Stimulated activated CD8-positive, alpha-beta memory T cell treated with anti-CD3 and anti-CD28 coated beads, Interleukin-4, amount 100 ng/mL, for 24 hours (primary cell): ENCODE measurements at regions not wholly inside any gene's neighbourhood (a gene's known extent, or its start where the extent isn't known, plus 50 kb on each side); places are given as distances from the start of the nearest gene placed in this dataset.
"Not testable (repeated sequence)": the region's sequence is repeated elsewhere in the genome, so short reads cannot be mapped to it uniquely, and the experiment has no call there.

Experiments
- DNase-seq: peaks from one replicate; pipeline ENCODE4 v3.0.0-alpha.2; 2020; ENCODE audit warnings: low read depth

DNA sequence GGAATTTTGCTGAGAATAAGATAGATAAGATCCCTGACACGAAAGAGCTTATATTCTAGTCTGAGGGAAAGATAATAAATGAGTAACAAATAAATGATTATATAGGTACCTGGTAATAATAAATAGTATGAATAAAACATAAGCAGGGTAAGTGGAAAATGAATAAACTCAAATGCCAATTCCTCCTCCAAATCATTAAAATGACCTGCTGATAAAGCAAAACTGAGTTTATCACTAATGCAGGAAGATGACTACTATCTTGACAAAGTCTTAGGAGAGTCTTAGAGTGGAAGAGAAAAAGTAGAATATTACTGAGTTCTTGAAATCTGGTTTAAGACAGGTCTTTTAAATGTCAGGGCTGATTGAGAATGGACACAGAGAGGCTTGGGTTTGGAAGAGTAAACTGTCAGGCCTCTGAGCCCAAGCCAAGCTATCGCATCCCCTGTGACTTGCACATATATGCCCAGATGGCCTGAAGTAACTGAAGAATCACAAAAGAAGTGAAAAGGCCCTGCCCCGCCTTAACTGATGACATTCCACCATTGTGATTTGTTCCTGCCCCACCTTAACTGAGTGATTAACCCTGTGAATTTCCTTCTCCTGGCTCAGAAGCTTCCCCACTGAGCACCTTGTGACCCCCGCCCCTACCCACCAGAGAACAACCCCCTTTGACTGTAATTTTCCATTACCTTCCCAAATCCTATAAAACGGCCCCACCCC, 637.8 kb downstream of the UTRN start:
- DNase-seq: not testable (repeated sequence)

GRCh38 chr6:144923491-144923787, 638.3 kb downstream of the UTRN start:
- DNase-seq: not testable (repeated sequence)

- DNase-seq: no peak
These were observed 643.7 kb downstream of the UTRN start for GRCh38 chr6:144928847-144929246.

GRCh38 chr6:144929262-144929661, 644.1 kb downstream of the UTRN start:
- no peak for DNase-seq

DNA sequence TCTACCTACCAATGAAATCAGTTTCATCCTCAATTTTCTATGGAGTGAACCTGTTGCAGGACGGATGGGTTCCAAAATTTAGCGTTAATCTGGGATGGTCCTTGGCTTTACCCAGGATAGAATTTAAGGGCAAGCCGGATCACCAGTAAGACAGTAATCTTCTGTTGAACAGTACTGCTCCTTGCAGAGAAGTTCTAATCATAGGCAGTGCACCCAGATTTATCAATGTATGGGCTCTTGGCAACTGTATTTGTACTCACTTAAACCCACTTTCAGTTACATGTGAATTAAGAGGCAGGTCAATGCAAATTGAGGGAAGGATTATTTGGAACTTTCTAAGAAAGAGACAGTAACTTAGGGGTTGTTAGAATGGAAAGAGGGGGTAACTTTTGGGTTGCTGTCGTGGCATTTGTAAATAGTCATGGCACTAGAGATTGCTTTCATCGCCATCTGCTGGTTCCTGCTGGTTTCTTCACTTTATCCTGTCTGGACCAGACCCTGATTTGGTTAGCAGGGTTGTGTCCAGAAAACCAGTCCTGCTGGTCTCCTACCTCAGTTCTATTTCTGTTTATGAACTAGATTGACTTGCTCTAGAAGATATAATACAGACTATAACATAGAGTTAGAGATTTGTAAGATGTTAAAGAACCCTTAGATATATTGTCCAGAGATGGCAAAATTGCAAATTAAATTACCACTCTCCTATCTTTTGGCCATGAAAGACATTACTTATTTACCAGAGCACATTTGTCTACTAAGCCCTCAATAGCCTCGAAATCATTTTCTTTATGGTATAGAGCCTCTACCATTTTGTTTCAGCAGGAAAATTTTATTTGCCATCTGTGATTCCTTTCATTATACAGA, 646.3 kb downstream of the UTRN start:
- no peak for DNase-seq

DNA sequence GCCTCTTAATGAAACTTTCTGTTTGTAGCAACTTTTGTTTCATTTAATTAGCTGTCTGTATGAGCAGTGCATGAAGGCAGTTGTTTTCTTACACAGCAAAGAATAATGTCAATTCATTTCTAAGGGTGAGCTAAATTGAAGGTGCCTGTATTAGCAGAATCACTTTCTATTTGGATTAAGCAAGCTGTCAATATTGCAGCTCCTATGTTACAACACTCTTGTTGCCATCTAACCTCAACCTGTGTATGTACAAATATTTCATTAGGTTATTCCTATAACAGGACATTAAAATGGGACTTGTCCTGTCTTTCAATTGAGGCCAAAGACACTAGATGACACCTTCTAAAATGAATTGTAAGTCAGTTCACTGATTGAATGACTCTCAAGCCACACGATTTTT, 647.5 kb downstream of the UTRN start:
- no peak for DNase-seq

DNA sequence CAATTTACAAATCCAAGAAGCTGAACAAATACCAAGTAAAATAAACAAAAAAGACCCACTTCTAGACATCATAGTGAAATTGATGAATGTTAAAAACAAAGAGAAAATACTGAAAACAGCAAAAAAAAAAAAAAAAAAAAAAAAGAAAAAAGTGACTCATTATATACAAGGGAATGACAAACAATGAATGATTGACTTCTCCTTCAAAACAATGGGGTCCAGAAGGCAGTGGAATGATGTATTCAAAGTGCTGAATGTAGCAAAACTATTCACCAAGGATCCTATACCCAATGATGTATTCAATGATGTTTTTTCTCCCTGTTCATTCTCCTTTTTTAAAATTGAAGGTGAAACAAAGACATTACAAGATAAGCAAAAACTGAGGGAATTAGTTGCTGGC, 650.0 kb downstream of the UTRN start:
- DNase-seq: no peak

GRCh38 chr6:144935661-144936060, 650.5 kb downstream of the UTRN start:
- no peak for DNase-seq

- no peak for DNase-seq
These were observed 651.6 kb downstream of the UTRN start for GRCh38 chr6:144936764-144937163.

DNA sequence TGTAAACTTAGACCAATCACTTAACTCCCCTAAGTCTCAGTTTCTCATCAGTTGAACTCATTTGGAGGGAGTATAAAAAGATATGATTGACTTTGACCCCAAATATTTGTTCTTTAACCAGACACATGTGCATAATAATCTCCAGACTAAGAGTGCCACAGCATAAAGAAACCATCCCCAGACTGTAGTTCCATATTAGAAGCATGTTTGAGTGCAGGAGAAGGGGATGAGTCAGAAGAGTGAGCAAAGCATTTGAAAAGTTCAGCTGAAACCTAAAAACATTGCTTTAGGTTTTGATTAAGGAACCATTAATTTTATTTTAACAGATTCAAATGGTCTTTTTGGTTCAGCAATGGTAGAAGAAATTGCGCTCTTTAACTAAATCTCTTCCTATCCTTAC, 654.8 kb downstream of the UTRN start:
- DNase-seq: no peak

- no peak for DNase-seq
These were observed 659.0 kb downstream of the UTRN start for GRCh38 chr6:144944106-144944505.

DNA sequence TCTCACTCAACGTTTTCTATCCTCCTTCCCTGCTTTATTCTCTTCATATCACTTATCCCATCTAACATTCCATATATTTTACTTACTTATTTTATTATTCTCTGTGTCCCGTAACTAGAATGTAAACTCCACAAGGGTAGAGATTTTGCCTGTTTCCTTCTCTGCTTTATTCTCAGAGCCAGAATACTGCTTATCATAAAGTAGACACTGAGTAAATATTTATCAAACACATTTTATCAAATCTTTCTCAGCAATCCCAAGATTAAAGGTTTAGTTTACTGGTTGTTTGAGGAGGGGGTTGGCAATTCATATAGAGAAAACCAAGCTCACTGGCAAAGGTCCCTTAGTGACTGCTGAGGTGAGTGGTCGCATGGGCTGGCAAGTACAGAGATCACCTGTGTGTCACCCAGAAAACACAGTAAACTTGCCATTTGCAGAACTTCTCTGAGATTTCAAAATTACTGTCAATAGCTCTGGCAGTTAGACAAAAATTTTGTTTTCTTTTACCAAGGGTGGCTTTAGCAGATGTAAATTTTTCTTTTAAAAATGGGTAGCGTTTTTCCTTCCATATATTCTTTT, 662.4 kb downstream of the UTRN start:
- no peak for DNase-seq

- DNase-seq: no peak
These were observed 666.7 kb downstream of the UTRN start for GRCh38 chr6:144951730-144952437.

DNA sequence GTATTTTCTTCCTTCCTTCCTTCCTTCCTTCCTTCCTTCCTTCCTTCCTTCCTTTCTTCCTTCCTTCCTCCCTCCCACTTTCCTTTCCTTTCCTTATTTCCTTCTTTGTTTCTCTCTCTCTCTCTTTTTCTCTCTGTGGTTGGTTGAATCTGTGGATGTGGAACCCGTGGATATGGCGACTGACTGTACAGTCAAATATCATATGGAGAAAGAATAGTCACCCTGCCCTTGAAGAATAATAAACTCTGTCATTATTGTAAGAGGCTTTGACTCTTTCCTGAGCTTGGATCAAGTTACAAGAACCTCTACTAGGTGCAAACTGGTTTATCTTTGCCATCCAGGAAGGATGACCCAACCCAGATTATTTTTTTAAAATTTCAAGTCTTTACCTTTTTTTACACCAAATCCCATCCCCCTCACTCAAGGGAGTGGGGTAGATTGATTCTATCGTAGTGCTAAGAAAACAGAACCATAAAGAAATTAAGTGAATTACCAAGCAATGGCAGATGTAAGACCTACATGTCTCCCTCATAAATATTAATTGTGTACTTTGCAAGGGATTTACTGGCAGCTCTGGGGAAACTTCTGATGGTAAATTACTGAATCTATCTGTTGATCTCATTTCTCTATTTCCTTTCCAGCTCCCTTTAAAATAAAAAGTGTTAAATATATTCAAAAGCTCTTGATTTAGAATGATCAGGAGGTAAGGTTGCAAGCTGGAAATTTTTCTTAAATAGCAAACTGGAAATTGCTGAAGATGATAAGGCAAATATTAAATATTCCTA, 667.5 kb downstream of the UTRN start:
- no peak for DNase-seq

- DNase-seq: no peak
These were observed 668.6 kb downstream of the UTRN start for GRCh38 chr6:144953552-144954240.

DNA sequence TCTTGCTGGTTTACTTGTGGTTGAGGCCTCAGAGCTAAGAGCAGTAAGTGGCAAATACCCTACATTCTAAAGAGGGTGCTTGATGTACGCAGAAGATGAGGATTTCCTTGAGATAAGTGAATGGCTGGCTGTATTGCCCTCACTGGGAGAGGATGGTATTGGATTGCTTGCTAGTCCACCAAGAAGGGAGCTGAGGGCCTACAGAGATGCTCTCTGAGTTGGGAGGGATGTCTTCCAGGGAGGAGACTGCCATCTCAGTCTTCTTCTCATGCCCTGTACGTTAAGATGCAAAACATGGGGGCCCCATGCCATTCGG, 669.1 kb downstream of the UTRN start:
- DNase-seq: no peak

DNA sequence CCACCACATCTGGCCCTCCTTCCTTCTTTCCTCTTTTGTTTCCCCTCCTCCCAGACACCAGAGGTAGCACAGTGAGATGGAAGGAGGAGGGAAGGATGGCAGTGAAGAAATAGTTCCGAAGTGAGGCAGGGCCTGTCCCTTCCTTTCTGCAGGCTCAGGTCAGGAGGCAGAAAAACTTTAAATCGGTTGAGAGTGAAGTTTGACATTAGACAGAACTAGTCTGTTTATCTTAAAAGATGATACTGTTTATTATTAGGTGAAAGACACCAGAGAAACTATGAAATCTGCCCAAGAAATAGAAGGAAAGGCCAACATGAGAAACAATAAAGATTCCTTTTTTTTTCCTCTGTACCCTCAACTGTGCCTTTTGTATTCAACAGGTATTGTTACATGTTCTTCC, 670.3 kb downstream of the UTRN start:
- DNase-seq: no peak

DNA sequence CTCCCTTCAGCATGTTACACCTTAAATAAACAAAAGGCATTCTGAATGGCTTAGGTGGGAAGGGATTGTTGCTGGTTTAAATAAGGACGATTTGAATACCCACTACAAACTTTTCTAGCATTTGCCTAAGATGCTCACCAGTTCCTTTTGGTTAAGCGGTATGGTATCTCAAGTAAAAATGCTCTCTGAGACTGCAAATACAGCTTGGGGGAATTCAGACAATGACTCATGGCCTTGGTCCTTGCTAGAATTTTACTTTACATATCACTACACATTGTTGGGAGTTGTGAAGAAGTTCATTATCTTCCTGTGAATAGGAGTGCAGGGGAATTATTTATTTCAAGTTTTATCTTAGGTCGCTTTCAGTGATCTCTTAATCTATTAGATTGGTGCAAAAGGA, 670.7 kb downstream of the UTRN start:
- DNase-seq: no peak

GRCh38 chr6:144956697-144957096, 671.6 kb downstream of the UTRN start:
- DNase-seq: not testable (repeated sequence)

- DNase-seq: no peak
These were observed 672.3 kb downstream of the UTRN start for GRCh38 chr6:144957236-144957937.

GRCh38 chr6:144969154-144969553, 684.0 kb downstream of the UTRN start:
- no peak for DNase-seq
